ENCODE measurements at regions not wholly inside any gene's neighbourhood (a gene's known extent, or its start where the extent isn't known, plus 50 kb on each side); places are given as distances from the start of the nearest gene placed in this dataset.
"Not testable (repeated sequence)": the region's sequence is repeated elsewhere in the genome, so short reads cannot be mapped to it uniquely, and the experiment has no call there.

DNA sequence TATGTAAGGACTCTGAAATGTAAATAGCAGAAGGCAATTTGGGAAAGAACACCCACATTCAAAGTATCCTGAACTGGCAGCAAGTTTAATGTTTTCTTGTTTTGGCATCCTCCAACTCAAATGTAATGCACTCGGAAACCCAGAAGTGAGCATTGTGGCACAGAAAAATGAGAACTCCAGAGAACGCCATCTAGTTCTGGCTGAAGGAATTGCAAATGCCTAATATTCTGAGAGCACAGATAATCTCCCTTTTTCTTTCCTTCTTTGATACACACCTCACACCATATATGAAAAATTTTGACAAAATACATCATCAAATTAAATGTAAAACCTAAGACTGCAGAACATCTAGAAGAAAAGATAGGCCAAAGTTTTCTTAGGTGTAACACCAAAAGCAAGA is 52.1 kb downstream of the PWWP3B start:
- no peak for DNase-seq

GRCh38 chrX:106243376-106243775 is 75.3 kb downstream of the PWWP3B start:
- no peak for DNase-seq

DNA sequence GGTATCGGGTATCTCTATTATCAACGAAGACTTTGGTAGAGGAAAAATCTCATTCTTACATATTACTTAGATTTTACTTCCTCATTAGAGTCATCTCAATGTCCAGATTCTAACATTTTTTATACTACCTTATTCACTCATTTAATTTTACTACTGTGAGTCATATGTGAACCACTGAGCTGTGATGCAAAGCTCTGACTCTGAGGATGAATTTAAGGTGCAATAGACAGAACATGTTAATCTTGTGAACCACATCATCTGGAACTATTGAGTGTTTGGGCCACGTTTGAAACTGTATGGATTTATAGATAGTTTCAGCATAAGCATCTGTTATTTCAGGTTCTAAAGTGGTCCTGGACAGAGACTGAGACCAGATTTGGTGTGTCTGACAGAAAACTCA is 78.4 kb downstream of the PWWP3B start:
- DNase-seq = no peak

DNA sequence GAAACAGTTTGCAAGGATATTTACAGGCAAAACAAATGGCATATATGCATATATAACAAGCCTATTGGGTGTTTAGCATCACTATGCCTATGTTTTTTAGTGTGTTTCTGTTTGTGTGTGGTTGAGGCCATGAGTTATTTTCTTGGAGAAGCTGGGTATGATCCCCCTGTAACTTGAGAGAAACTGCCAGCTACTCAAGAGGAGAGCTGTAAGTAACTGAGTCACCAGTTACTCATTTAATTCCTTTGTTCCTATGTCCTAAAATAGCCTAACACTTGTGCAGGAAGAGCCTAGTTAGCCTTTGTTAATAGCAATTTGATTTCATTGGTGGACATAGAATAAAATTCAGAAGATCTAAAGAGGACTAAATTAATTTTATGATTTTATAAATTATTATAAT is 79.1 kb downstream of the PWWP3B start:
- no peak for DNase-seq

GRCh38 chrX:106249706-106250379 is 81.7 kb downstream of the PWWP3B start:
- no peak for DNase-seq

GRCh38 chrX:106263817-106264216 is 95.7 kb downstream of the PWWP3B start:
- DNase-seq = no peak

- DNase-seq = not testable (repeated sequence)
Measured at GRCh38 chrX:106273947-106274587, 106.0 kb downstream of the PWWP3B start.

DNA sequence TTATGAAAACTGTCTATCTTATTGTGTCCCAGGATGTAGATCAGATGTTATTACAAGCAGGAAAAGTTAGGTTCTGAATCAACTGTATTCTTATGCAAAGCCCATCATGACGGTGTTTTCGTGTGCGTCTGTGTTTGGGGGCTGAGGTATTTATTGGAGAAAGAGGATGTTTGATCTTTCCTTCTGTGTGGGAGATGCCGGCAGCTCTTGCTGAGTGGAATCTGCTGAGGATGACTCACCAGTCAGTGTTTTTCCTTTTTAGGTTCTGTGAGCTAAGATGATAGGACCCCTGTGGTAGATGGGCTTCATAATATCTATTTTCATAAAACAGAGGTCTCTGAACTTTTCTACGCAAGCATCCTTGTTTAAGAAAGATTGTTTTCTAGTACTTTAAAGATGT is 107.1 kb downstream of the PWWP3B start:
- DNase-seq = not testable (repeated sequence)

DNA sequence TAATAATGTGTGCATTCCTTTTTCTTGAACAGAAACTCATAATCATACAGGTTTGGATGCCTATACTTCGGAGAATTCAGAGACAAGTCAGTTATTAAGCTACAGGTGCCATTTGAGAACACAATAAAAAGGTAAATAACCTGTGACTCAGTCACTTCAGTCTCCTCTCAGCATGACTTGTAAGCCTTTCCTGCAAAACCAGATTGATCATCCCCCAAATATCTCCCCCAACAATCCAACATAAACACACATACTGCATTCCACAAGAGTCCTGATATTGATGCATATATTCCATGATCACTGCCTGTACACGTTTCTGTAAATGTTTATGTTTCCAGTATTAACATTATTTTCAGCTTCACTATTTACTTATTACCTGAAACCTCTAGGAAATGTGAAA is 110.8 kb downstream of the PWWP3B start:
- DNase-seq = no peak

- no peak for DNase-seq
Measured at GRCh38 chrX:106281383-106281782, 113.3 kb downstream of the PWWP3B start.

- no peak for DNase-seq
Measured at GRCh38 chrX:106283841-106284240, 115.7 kb downstream of the PWWP3B start.

DNA sequence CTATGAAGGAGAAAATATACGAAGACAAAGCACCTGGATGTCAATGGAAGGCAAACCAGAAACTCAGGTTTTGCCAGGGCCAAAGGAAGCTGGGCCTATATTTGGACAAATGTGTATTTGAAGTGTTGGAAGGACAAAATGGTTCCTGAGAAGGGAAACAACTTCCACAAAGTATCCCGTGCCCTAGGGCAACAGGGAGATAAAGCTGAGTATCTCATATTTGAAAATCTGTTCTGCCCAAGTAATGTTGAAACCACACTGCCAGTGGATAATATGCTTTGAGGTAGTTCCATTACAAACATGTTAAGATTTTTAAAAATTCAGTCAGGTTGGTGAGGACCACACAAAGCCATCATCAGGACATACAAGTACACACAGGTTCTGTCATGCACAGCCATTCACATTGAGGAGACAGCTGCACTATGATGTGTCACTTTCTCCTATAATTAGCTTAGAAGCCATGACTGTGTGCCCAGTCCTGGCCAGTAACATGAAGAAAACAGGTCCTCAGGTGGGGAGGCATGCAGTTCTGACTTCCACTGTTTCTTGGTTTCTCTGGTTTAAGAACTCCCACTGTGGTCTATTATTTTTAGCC is 116.4 kb downstream of the PWWP3B start:
- no peak for DNase-seq

- no peak for DNase-seq
Measured at GRCh38 chrX:106286053-106286650, 118.0 kb downstream of the PWWP3B start.

- not testable (repeated sequence) for DNase-seq
Measured at GRCh38 chrX:106290778-106291177, 122.7 kb downstream of the PWWP3B start.

DNA sequence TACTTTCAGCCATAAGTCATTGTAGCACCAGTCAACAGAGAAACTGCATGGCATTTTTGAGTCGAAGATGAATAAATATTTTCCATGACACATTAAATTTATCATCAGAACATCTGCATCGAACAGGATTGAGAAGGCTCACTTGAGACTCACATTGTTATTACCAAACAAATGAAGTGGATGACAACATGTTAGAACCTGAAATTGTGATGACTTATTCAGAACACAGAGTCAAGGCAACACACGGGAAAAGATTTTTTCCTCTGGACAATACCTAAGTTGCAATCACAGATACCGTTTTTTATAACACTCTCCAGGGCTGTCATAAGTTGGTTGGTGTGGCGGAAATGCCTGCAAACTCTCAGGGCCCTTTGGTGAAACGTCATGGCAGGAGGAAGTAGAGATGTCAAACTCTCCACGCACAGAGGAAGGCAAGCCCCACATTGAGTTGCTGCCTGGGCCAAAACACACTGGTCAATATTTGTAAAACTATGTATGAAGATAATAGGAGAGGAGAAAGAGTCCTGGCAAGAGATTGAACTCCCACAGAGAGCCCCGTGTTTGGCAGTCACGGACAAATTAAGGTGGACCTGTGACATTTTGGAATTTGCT is 123.8 kb downstream of the PWWP3B start:
- not testable (repeated sequence) for DNase-seq

DNA sequence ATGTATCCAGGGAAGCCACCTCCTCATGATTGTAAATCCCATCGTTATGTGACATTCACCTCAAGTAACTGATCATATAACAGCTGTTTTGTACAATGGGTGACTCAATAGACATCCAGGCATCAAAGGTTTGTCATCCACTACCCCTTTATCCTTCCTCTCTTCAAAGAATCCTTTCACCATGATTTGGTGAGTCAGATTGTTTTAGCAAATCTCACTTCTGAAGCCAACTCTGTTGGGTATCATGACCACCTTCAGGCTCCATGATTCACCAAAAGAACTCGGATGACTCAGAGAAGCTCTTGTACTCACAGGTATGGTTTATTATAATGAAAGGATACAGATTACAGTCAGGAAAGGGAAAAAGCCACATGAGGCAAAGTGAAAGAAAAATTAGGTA is 132.1 kb downstream of the PWWP3B start:
- no peak for DNase-seq

- no peak for DNase-seq
Measured at GRCh38 chrX:106300656-106301055, 132.6 kb downstream of the PWWP3B start.

DNA sequence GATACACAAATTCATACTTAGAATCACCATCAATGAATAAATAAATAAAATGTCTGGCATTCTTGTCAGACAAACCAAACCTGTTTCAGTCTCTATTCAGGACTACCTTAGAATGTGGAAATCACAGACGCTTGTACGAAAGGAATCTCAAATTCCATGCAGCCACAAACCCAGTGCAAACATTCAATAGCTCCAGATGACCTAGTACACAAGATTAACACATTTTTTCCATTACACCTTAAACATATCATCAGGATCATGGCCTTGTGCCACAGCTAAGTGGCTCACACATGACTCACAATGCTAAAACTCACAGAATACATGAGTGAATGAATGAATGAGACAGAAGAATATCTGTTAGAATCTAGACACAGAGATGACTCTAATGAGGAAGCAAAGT is 134.2 kb downstream of the PWWP3B start:
- DNase-seq = no peak

- no peak for DNase-seq
Measured at GRCh38 chrX:106306391-106306947, 138.4 kb downstream of the PWWP3B start.

DNA sequence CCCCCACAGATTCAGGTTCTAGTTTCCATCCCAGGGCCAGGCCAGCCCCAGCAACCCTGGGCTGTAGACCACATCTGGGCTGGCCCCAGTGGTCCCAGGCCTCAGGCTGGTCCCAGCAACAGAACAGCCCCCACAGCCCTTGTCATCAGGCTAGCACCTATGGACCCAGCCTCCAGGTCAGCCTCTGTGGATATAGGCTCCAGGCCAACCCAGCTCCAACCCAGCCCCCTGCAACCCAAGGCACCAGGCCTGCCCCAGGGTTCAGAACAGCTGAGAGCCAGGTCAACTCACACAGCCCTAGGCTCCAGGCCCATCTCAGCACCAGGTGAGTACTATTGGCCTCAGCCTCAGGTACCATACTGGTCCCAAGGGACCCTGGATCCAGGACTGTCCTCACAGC is 155.3 kb downstream of the PWWP3B start:
- no peak for DNase-seq

- no peak for DNase-seq
Measured at GRCh38 chrX:106331606-106332005, 163.5 kb downstream of the PWWP3B start.

DNA sequence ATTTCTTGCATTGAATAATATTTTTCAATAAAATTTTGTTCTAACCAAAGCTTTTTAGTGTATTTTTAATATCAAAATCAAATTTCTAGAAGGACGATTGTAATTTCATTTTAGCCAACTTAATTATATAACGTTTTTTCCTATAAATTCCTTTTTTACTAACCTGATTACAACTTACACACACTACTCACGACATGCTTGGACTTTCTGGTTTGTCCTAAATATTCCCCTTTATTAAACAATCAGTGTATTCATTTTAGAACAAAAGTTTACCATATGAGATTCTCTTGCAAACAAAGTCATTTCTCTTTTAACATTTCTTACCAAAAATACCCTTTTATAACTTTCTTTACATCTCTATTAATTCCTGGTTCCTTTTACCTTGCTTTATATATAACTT is 173.7 kb downstream of the PWWP3B start:
- no peak for DNase-seq

Data from renal pelvis (tissue), 1 donor.